MG63 (cell line): ENCODE measurements at regions not wholly inside any gene's neighbourhood (a gene's known extent, or its start where the extent isn't known, plus 50 kb on each side); places are given as distances from the start of the nearest gene placed in this dataset.
A peak's percentile ranks its signal among the peaks of the same experiment; 100 is the strongest.

ENCODE experiments used
- DNase-seq: peaks from one replicate; pipeline ENCODE4 v3.0.0-alpha.2; 2020
- H3K27me3 ChIP-seq: fragments of 250-450 bp; sonication (Bioruptor Pico); 2 replicates; pipeline ENCODE4 v1.5.1; 2020; ENCODE audit warnings: mild to moderate bottlenecking, moderate library complexity
- H3K36me3 ChIP-seq: fragments of 250-450 bp; sonication (Bioruptor Pico); 2 replicates; pipeline ENCODE4 v1.5.1; 2020; ENCODE audit warnings: mild to moderate bottlenecking, moderate library complexity
- H3K4me3 ChIP-seq: fragments of 250-450 bp; sonication (Bioruptor Pico); 2 replicates; pipeline ENCODE4 v1.5.1; 2020; ENCODE audit warnings: mild to moderate bottlenecking, moderate library complexity
- H3K9me3 ChIP-seq: fragments of 250-450 bp; sonication (Bioruptor Pico); 2 replicates; pipeline ENCODE4 v1.5.1; 2020; ENCODE audit warnings: mild to moderate bottlenecking, moderate library complexity

- DNase-seq = no peak
- Histone ChIP-seq H3K36me3 (no peaks in the 10 kb centered on the region), H3K4me3 (no peak overlapping the region), H3K27me3 (no peaks in the 10 kb centered on the region), H3K9me3 (no peaks in the 10 kb centered on the region)
Measured at GRCh38 chr2:66875941-66876462, 441.1 kb downstream of the MEIS1 start.

GRCh38 chr2:66885775-66886383, 451.0 kb downstream of the MEIS1 start:
- Histone ChIP-seq H3K9me3 (peaks cover 6% of the 10 kb centered on the region; the same call in 1 of the 2 replicates), H3K36me3 (no peaks in the 10 kb centered on the region), H3K27me3 (no peaks in the 10 kb centered on the region), H3K4me3 (no peak overlapping the region)
- DNase-seq = no peak

DNA sequence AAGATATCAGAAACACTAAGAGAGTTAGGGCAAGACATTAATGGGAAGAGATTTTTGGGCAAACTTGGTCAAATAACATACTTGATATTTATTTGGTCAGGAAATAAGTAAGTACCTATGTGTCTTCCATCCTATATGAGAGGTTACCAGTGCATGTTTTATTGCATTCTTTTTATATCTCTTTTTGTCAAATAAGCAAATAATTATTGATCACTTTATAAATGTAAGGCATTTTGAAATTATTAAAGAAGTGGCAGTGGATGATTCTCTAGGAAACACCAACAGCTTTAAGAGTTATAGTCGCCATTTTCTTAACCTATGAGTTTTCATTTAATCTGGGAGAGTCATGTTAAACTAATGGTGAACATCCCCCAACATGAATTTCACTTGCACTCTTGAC, 453.3 kb downstream of the MEIS1 start:
- no peaks in the 10 kb centered on the region for H3K36me3 ChIP-seq

GRCh38 chr2:66888791-66889631, 454.1 kb downstream of the MEIS1 start:
- Histone ChIP-seq H3K9me3 (peaks cover 5% of the 10 kb centered on the region), H3K4me3 (no peak overlapping the region), H3K27me3 (no peaks in the 10 kb centered on the region), H3K36me3 (no peaks in the 10 kb centered on the region)
- peak; percentile 89 for DNase-seq

More for the DNA sequence above, 453.3 kb downstream of the MEIS1 start:
- Histone ChIP-seq H3K9me3 (peaks cover 6% of the 10 kb centered on the region), H3K4me3 (no peak overlapping the region), H3K27me3 (no peaks in the 10 kb centered on the region)
- DNase-seq = no peak

- Histone ChIP-seq H3K36me3 (no peaks in the 10 kb centered on the region), H3K27me3 (no peaks in the 10 kb centered on the region), H3K9me3 (peaks cover under 1% of the 10 kb centered on the region), H3K4me3 (no peak overlapping the region)
- DNase-seq = peak; percentile 14
Measured at GRCh38 chr2:66889632-66889882, 454.6 kb downstream of the MEIS1 start.

- H3K4me3 ChIP-seq = no peak overlapping the region
- H3K27me3 ChIP-seq = no peaks in the 10 kb centered on the region
- no peaks in the 10 kb centered on the region for H3K36me3 ChIP-seq
- DNase-seq = no peak
- H3K9me3 ChIP-seq = no peaks in the 10 kb centered on the region; the same call in 1 of the 2 replicates
Measured at GRCh38 chr2:66890166-66890742, 455.3 kb downstream of the MEIS1 start.

- no peaks in the 10 kb centered on the region for H3K36me3 ChIP-seq
- no peak for DNase-seq
- H3K9me3 ChIP-seq = no peaks in the 10 kb centered on the region; the same call in 1 of the 2 replicates
- no peaks in the 10 kb centered on the region for H3K27me3 ChIP-seq
- no peak overlapping the region for H3K4me3 ChIP-seq
Measured at GRCh38 chr2:66895206-66895605, 460.3 kb downstream of the MEIS1 start.

DNA sequence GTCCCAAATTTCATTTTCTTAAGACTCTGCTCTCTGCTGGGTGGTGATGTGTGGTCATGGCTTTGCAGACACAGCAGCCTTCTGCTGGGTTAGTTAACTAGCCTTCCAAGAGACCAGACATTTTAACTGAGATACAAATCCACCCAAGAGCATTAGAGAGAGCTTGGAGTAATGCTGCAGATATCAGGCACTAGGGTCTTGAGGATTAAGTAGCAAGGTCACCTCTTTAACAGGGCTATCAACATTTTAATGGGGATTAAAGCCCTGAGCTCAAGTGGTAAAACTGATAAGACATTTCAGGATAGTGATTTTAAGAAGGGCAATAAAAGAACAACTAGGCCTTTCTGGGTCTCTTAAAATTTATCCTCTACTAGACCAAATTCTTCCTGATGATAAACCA, 461.2 kb downstream of the MEIS1 start:
- Histone ChIP-seq H3K27me3 (no peaks in the 10 kb centered on the region), H3K36me3 (no peaks in the 10 kb centered on the region), H3K4me3 (no peak overlapping the region), H3K9me3 (no peaks in the 10 kb centered on the region; the same call in 1 of the 2 replicates)
- DNase-seq = no peak

DNA sequence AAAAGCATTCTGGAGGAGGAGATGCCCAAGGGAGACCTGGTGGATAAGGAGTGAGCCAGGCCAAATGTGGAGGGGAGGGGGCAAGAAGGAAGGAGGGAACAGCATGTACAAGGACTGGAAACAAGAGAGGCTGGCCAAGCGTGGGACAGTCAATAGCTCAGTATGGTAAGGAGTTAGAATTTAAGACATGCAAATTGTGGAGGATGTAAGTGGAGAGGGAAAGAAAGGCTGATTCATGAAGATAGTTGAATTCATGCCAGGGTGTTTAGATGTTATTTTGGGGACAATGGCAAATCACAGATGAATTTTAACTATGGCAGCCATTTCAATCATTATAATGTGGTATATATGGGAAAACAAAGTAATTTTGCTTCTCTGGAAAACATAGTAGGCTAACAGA, 462.3 kb downstream of the MEIS1 start:
- no peaks in the 10 kb centered on the region for H3K9me3 ChIP-seq
- no peak for DNase-seq
- no peaks in the 10 kb centered on the region for H3K27me3 ChIP-seq
- H3K36me3 ChIP-seq = no peaks in the 10 kb centered on the region
- H3K4me3 ChIP-seq = no peak overlapping the region

DNA sequence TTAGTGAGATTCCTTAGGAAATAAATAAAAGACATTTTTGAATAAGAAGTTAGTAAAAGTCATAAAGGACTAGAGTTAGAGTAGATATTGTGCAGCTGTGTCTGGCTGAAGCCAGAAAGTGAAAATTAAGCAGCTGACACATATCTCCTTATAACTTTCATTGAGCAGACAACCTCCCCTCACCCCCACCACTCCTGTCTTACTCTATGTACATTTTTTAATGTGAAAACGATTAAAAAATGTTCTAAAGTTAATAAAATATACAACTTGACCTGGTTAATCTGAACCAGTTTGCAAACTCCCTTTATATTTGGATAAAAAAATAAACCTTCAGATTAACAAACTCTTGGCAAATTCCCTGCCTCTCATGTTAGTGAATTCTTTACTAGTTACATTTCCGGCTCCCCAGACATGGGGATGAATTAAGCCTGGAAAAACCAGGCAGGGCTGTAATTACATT, 462.8 kb downstream of the MEIS1 start:
- no peaks in the 10 kb centered on the region for H3K27me3 ChIP-seq
- DNase-seq = no peak
- H3K4me3 ChIP-seq = no peak overlapping the region
- no peaks in the 10 kb centered on the region for H3K36me3 ChIP-seq
- H3K9me3 ChIP-seq = no peaks in the 10 kb centered on the region

DNA sequence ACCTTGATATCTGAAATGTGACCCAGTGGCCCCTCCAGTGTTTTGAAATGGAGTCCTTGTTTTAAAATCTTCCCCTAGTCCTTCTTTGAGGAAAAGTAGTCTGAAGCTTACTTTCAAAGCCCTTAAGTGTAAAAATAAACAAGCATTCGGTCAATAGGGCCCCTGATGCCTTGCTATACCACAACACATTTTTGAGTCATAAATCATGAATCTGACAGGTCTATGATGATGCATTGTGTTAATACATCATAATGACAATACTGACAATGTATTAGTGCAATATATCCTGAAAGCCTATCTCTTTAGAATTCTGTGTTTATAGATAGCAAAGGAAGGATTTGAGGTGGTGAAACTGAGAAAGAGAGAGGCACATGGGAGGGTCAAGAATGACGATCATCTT, 464.2 kb downstream of the MEIS1 start:
- DNase-seq = no peak
- Histone ChIP-seq H3K9me3 (no peaks in the 10 kb centered on the region), H3K36me3 (no peaks in the 10 kb centered on the region), H3K4me3 (no peak overlapping the region), H3K27me3 (no peaks in the 10 kb centered on the region)

DNA sequence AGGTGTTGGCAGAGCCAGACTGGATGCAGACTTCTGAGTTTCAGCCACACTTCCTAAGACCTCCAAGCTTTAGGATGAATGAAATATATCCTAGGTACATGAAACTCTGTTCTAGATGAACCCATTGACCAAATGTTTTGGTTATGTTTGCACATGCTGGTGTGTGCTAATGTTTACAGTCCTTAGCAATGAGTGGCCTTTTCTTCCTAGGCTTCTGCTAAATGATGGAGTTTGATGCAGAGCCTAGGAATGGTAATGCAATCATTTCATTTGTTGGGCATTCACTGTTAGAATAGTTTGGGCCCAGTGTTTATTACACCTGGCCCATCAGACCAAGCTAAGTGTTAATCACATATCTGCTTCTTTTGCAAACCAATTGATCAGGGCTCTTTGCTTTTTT, 464.7 kb downstream of the MEIS1 start:
- no peaks in the 10 kb centered on the region for H3K36me3 ChIP-seq
- H3K9me3 ChIP-seq = no peaks in the 10 kb centered on the region
- no peak overlapping the region for H3K4me3 ChIP-seq
- DNase-seq = no peak
- H3K27me3 ChIP-seq = no peaks in the 10 kb centered on the region

DNA sequence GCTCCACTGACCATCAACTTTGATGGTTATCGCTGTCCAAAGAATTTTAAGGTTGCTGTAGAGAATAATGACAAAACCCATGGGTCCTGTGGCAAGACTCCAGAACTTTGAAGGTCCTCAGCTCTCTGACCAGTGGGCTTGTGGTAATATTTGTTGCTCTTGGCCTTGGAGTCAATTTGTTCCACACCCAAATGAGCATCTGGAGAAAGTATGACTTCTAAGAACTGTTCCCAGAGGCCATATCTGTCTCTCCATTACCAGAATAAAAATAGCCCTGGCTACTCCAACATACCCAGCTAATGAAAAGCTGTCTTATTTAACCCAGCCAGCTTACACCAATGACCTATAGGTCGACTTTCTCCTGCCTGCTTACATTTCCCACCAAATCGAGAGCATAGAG, 466.4 kb downstream of the MEIS1 start:
- H3K27me3 ChIP-seq = no peaks in the 10 kb centered on the region
- no peak overlapping the region for H3K4me3 ChIP-seq
- no peak for DNase-seq
- no peaks in the 10 kb centered on the region for H3K9me3 ChIP-seq
- no peaks in the 10 kb centered on the region for H3K36me3 ChIP-seq

- DNase-seq = no peak
Measured at GRCh38 chr2:66903183-66903582, 468.3 kb downstream of the MEIS1 start.

GRCh38 chr2:66903745-66904465, 469.0 kb downstream of the MEIS1 start:
- Histone ChIP-seq H3K27me3 (no peaks in the 10 kb centered on the region), H3K36me3 (no peaks in the 10 kb centered on the region), H3K9me3 (no peaks in the 10 kb centered on the region), H3K4me3 (no peak overlapping the region)
- DNase-seq = no peak

More at GRCh38 chr2:66903183-66903582, 468.3 kb downstream of the MEIS1 start:
- Histone ChIP-seq H3K27me3 (no peaks in the 10 kb centered on the region), H3K9me3 (no peaks in the 10 kb centered on the region), H3K36me3 (no peaks in the 10 kb centered on the region), H3K4me3 (no peak overlapping the region)

DNA sequence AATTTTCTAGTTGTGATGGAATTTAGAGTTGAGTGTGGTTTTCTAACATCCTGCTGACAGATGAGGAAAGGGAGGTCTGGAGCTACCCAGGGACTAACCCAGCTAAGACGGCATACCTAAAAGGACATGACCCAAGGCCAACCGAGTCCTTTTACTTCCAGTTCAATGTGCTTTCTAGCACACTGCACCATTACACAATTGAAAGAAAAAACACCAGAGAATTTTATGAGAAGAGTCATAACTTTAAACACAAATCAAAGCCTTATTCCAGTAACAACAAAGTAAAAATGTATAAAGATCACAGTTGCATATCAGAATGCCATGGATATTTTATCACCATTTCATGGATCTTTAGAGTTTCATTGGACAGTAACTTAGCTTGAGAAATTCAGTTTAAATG, 480.3 kb downstream of the MEIS1 start:
- no peaks in the 10 kb centered on the region for H3K27me3 ChIP-seq
- H3K9me3 ChIP-seq = no peaks in the 10 kb centered on the region
- no peak overlapping the region for H3K4me3 ChIP-seq
- no peak for DNase-seq
- no peaks in the 10 kb centered on the region for H3K36me3 ChIP-seq

DNA sequence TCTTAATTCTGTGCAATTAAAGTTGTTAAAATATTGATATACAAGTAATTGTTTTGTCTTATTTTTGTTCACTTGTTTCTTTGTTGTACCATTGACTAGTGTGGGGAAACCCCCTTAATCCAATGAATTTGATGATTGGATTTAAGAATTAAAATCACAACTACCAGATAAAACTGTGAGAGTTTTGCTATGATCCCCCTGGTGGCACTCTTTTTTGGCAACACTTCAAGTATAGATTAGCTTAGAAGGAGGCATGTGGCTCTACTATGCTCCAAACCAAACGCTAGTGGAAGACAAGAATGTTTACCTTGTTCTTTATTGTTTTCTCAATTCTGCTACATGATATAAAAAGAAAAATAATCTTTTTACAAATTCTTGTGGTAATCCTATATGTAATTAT, 477.8 kb upstream of the ETAA1 start:
- DNase-seq = no peak
- no peaks in the 10 kb centered on the region for H3K36me3 ChIP-seq
- no peak overlapping the region for H3K4me3 ChIP-seq
- H3K27me3 ChIP-seq = no peaks in the 10 kb centered on the region
- no peaks in the 10 kb centered on the region for H3K9me3 ChIP-seq
